WTC11 (cell line): ENCODE measurements at regions not wholly inside any gene's neighbourhood (a gene's known extent, or its start where the extent isn't known, plus 50 kb on each side); places are given as distances from the start of the nearest gene placed in this dataset.

Experiments
- ATF3 ChIP-seq: sonication (generic); formaldehyde crosslinking; conservative IDR thresholded peaks from 2 replicates; pipeline ENCODE4 v1.8.1; 2022; ENCODE audit warnings: mild to moderate bottlenecking, missing genetic modification reagents
- CBFB ChIP-seq: sonication (generic); formaldehyde crosslinking; IDR thresholded peaks from 2 replicates; pipeline ENCODE4 v1.8.1; 2022; ENCODE audit warnings: mild to moderate bottlenecking, low read depth, missing genetic modification reagents
- CTCF ChIP-seq: fragments of 200-600 bp; IDR thresholded peaks from 2 replicates; pipeline ENCODE4 v1.8.0; 2022; ENCODE audit warnings: antibody characterized with exemption
- MAX ChIP-seq: sonication (generic); formaldehyde crosslinking; IDR thresholded peaks from 2 replicates; pipeline ENCODE4 v1.8.0; 2022; ENCODE audit warnings: mild to moderate bottlenecking, missing genetic modification reagents
- SMAD3 ChIP-seq: sonication (generic); formaldehyde crosslinking; IDR thresholded peaks from 2 replicates; pipeline ENCODE4 v1.8.0; 2022; ENCODE audit warnings: missing genetic modification reagents, mild to moderate bottlenecking, borderline replicate concordance

- no peak for TF ChIP-seq CTCF
- TF ChIP-seq SMAD3 (CRISPR knock-in tag) = no peak
- TF ChIP-seq ATF3 (CRISPR knock-in tag) = no peak
- no peak for TF ChIP-seq CBFB (CRISPR knock-in tag)
- TF ChIP-seq MAX (CRISPR knock-in tag) = no peak
These were observed 515.8 kb downstream of the KDM4C start for GRCh38 chr9:7273575-7273974.
